ENCODE measurements at regions not wholly inside any gene's neighbourhood (a gene's known extent, or its start where the extent isn't known, plus 50 kb on each side); places are given as distances from the start of the nearest gene placed in this dataset.

DNA sequence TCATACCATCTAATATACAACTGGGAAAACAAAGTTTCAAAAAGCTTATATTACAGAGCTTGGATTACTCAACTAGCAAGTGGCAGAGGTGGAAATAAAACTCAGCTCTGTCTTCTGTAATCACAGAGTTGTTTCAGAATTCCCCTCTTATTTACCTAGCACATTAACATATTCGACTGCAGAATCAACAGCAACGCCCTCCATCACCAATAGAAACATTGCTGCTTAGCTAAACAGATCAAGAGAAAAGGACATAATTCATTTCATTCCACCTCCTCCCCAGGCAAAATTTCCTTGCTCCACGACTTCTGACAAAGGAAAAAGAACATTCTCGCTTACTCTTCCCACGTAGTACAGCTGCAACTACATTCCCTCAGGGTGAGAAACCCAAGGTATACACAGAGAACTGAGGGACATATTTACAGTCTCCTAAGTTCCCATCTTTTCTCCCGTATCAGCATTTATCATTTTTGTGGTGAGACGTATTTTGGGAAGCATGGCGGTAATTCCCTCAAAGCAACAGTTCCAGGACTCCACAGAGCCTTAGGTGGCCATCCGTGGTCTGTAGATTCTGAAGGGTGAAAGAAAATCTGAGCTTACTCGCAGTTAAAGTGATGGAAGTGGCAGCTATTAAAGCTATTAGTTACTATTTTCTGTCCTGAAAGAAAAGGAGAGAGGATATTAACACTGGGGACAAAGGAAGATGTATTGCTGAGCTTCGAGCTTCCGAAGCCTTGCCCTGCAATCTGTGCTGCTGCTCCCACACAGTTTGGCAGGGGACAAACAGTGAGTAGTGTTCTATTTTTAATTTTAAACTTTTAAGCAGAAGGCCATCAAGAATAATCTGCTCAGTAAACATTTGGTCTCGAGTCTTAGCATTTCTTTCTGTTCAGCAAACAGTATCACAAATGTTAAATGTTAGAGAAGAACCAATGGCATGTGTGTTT, 1296.2 kb downstream of the CDH8 start:
- H3K27me3 ChIP-seq = no peaks in the 10 kb centered on the region
- intact Hi-C loops (cut with DNase I; ENCODE audit: low total_unique reads) = no loop called here
- no peak overlapping the region for H3K27ac ChIP-seq
- WGBS, 5 donors = 31 to 42% (median 33%) methylated on average over 13 of the region's 13 CpGs
- peaks cover 0 to 11% (median 0%) of the 10 kb centered on the region in 4 donors for H3K4me1 ChIP-seq
- DNase-seq = peak in 1 of 2 donors; percentile 32
- H3K9me3 ChIP-seq = no peaks in the 10 kb centered on the region
- H3K36me3 ChIP-seq = no peaks in the 10 kb centered on the region
- no peak overlapping the region for H3K4me3 ChIP-seq
- TF ChIP-seq POLR2AphosphoS5 (IDR thresholded peaks at IDR 0.05) = no peak

DNA sequence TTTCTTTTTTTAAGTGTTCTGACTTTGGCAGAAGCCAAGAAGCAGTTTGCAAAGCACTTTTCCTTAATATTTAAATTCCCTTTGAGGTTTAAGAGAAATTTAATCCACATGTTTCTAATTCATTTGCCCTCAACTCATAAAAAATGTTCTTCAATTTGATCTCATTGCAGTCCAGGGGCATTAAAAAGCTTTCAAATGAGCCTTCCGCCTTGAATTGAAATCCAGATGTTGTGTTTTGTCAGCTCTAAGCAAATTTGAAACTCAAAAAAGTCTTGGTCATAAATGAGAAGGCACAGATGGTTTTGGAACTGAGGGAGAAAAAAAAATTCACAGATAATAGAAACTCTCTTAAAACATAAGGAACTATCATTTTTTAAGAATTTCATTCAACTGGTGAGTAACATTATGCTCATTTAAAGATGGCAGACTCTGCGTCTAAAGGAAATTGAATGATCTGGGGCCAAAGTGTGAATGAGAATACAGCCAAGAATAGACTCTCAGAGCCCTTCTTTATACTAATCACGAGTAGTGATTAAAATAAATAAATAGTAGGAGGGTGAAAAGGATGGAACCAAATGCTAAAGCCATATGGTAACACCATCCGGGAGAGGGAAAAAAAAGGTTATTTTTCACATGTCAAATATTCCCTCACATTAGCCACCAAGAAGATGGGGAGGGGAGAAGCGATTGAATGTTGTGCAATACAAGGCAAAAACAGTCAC, 1304.7 kb downstream of the CDH8 start:
- no peaks in the 10 kb centered on the region for H3K36me3 ChIP-seq
- no peaks in the 10 kb centered on the region for H3K9me3 ChIP-seq
- no peaks in the 10 kb centered on the region for H3K27me3 ChIP-seq
- H3K4me1 ChIP-seq = no peaks in the 10 kb centered on the region
- intact Hi-C loops (cut with DNase I; ENCODE audit: low total_unique reads) = no loop called here
- 47 to 64% (median 59%) methylated on average over 5 of the region's 5 CpGs for WGBS, 5 donors
- no peak overlapping the region for H3K4me3 ChIP-seq
- TF ChIP-seq EP300 (IDR thresholded peaks at IDR 0.05) = no peak
- TF ChIP-seq POLR2AphosphoS5 (IDR thresholded peaks at IDR 0.05) = no peak
- TF ChIP-seq POLR2A (IDR thresholded peaks at IDR 0.05) = no peak
- TF ChIP-seq, protein P1, sequence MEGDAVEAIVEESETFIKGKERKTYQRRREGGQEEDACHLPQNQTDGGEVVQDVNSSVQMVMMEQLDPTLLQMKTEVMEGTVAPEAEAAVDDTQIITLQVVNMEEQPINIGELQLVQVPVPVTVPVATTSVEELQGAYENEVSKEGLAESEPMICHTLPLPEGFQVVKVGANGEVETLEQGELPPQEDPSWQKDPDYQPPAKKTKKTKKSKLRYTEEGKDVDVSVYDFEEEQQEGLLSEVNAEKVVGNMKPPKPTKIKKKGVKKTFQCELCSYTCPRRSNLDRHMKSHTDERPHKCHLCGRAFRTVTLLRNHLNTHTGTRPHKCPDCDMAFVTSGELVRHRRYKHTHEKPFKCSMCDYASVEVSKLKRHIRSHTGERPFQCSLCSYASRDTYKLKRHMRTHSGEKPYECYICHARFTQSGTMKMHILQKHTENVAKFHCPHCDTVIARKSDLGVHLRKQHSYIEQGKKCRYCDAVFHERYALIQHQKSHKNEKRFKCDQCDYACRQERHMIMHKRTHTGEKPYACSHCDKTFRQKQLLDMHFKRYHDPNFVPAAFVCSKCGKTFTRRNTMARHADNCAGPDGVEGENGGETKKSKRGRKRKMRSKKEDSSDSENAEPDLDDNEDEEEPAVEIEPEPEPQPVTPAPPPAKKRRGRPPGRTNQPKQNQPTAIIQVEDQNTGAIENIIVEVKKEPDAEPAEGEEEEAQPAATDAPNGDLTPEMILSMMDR (IDR thresholded peaks at IDR 0.05) = no peak
- peak in 1 of 2 donors; percentile 7 for DNase-seq
- H3K27ac ChIP-seq = no peak overlapping the region

DNA sequence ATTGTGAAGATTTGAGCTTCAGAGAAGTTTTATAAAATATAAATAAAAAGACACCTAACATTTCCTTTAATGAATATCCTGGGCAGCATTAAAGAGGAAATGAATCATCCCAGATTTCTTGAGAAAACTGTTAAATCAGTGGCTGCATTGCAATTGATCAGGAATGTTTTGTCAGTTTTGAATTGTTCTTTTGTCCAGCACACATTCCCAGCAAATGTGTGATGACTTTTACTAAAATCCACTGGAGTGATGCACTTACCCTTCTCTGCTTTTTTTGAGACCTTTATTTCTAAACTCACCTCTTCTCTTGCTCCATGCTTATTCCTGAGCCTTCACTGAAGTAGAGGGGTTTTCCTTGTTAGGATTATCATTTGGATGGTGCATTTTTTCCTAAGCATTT, 1307.2 kb downstream of the CDH8 start:
- intact Hi-C loops (cut with DNase I; ENCODE audit: low total_unique reads) = no loop called here
- DNase-seq = no peak
- no peaks in the 10 kb centered on the region for H3K4me1 ChIP-seq
- TF ChIP-seq POLR2A (IDR thresholded peaks at IDR 0.05) (no peak), POLR2AphosphoS5 (IDR thresholded peaks at IDR 0.05) (no peak), EP300 (IDR thresholded peaks at IDR 0.05) (no peak)
- TF ChIP-seq, protein P1 (IDR thresholded peaks at IDR 0.05) = no peak
- no peak overlapping the region for H3K27ac ChIP-seq
- no peaks in the 10 kb centered on the region for H3K9me3 ChIP-seq
- H3K36me3 ChIP-seq = no peaks in the 10 kb centered on the region
- H3K27me3 ChIP-seq = no peaks in the 10 kb centered on the region
- H3K4me3 ChIP-seq = no peak overlapping the region

DNA sequence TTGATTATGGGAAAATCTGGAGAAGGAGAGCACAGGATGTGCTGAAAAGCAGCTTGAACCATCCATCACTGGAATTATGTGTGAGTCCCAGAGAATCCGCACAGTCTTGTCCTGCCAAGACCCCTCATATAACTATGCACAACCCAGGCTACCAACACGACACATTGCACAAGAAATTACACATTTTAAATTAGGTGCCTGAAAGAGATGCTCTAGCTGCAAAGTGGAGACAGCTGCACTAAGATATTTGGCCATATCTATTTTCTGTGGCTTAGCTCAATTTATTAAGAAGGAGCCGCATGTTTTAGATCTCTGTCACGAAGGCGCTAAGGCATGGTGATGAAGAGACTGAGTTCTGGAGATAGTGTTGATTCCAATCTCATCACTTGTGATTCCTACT, 1308.4 kb downstream of the CDH8 start:
- Histone ChIP-seq H3K36me3 (no peaks in the 10 kb centered on the region), H3K4me3 (no peak overlapping the region), H3K27ac (no peak overlapping the region), H3K9me3 (no peaks in the 10 kb centered on the region), H3K27me3 (no peaks in the 10 kb centered on the region), H3K4me1 (no peaks in the 10 kb centered on the region)
- 71 to 89% (median 84%) methylated on average over 5 of the region's 5 CpGs for WGBS, 5 donors
- no peak for DNase-seq
- intact Hi-C loops (cut with DNase I; ENCODE audit: low total_unique reads) = no loop called here
- TF ChIP-seq, protein P1 (IDR thresholded peaks at IDR 0.05) = no peak
- no peak for TF ChIP-seq POLR2A (IDR thresholded peaks at IDR 0.05)
- no peak for TF ChIP-seq EP300 (IDR thresholded peaks at IDR 0.05)
- no peak for TF ChIP-seq POLR2AphosphoS5 (IDR thresholded peaks at IDR 0.05)

All from stomach (tissue), 8 donors.